Upper lobe of right lung (tissue), 1 donor: ENCODE measurements at regions not wholly inside any gene's neighbourhood (a gene's known extent, or its start where the extent isn't known, plus 50 kb on each side); places are given as distances from the start of the nearest gene placed in this dataset.

Experiments used
- ATAC-seq: fragments of 200-7000 bp; cut with Tn5 transposase; one replicate; pipeline ENCODE4 v1.9.1; 2020; ENCODE audit warnings: mild to moderate bottlenecking, moderate library complexity
- DNase-seq: peaks from one replicate; pipeline ENCODE4 v3.0.0-alpha.2; 2020
- H3K27ac ChIP-seq: fragments of 200-600 bp; one replicate; pipeline ENCODE4 v1.8.0; 2022
- H3K27me3 ChIP-seq: fragments of 200-600 bp; one replicate; pipeline ENCODE4 v1.8.0; 2022; ENCODE audit warnings: mild to moderate bottlenecking
- H3K36me3 ChIP-seq: fragments of 200-600 bp; one replicate; pipeline ENCODE4 v1.8.0; 2022
- H3K4me1 ChIP-seq: fragments of 200-600 bp; one replicate; pipeline ENCODE4 v1.8.0; 2022
- H3K4me3 ChIP-seq: fragments of 200-600 bp; one replicate; pipeline ENCODE4 v1.8.0; 2022; ENCODE audit warnings: mild to moderate bottlenecking
- H3K9me3 ChIP-seq: fragments of 200-600 bp; one replicate; pipeline ENCODE4 v1.8.0; 2022
- CTCF ChIP-seq: fragments of 200-600 bp; IDR thresholded peaks from one replicate; pipeline ENCODE4 v1.8.0; 2022; ENCODE audit warnings: antibody characterized with exemption
- intact Hi-C: fragments of 100-400 bp; cut with DNase I; formaldehyde crosslinking; loops from one replicate; pipeline ENCODE4 v1.11.0; 2022
- donor health status: DM: no; HTN: yes; CAD: no; lungs with severe emphysema.

- TF ChIP-seq CTCF: no peak
- intact Hi-C loops: no loop called here
- H3K27ac ChIP-seq: no peak overlapping the region
Measured at GRCh38 chr13:22482496-22483000, 698.2 kb upstream of the SGCG start.

GRCh38 chr13:22483276-22483675 lies 697.5 kb upstream of the SGCG start:
- Histone ChIP-seq H3K27me3 (no peaks in the 10 kb centered on the region), H3K4me1 (no peaks in the 10 kb centered on the region), H3K9me3 (no peaks in the 10 kb centered on the region), H3K36me3 (no peaks in the 10 kb centered on the region), H3K27ac (no peak overlapping the region), H3K4me3 (no peak overlapping the region)
- intact Hi-C loops: no loop called here
- no peak for TF ChIP-seq CTCF
- ATAC-seq: no peak
- no peak for DNase-seq

More at GRCh38 chr13:22482496-22483000, 698.2 kb upstream of the SGCG start:
- ATAC-seq (no peak), DNase-seq (no peak)
- Histone ChIP-seq H3K4me3 (no peak overlapping the region), H3K9me3 (no peaks in the 10 kb centered on the region), H3K4me1 (no peaks in the 10 kb centered on the region), H3K36me3 (no peaks in the 10 kb centered on the region), H3K27me3 (no peaks in the 10 kb centered on the region)

- ATAC-seq: no peak
- intact Hi-C loops: no loop called here
- no peak for DNase-seq
Measured at GRCh38 chr13:22486490-22486889, 694.3 kb upstream of the SGCG start.

GRCh38 chr13:22487932-22488331 lies 692.8 kb upstream of the SGCG start:
- ATAC-seq: no peak

More at GRCh38 chr13:22486490-22486889, 694.3 kb upstream of the SGCG start:
- Histone ChIP-seq H3K27me3 (no peaks in the 10 kb centered on the region), H3K9me3 (no peaks in the 10 kb centered on the region), H3K4me1 (no peaks in the 10 kb centered on the region), H3K4me3 (no peak overlapping the region), H3K27ac (no peak overlapping the region), H3K36me3 (no peaks in the 10 kb centered on the region)
- TF ChIP-seq CTCF: no peak

GRCh38 chr13:22489771-22490170 lies 691.0 kb upstream of the SGCG start:
- no peak for TF ChIP-seq CTCF
- Histone ChIP-seq H3K4me3 (no peak overlapping the region), H3K27me3 (no peaks in the 10 kb centered on the region), H3K36me3 (no peaks in the 10 kb centered on the region), H3K27ac (no peak overlapping the region), H3K4me1 (no peaks in the 10 kb centered on the region), H3K9me3 (no peaks in the 10 kb centered on the region)
- no peak for DNase-seq
- intact Hi-C loops: no loop called here
- no peak for ATAC-seq

More at GRCh38 chr13:22487932-22488331, 692.8 kb upstream of the SGCG start:
- Histone ChIP-seq H3K27me3 (no peaks in the 10 kb centered on the region), H3K4me3 (no peak overlapping the region), H3K27ac (no peak overlapping the region), H3K9me3 (no peaks in the 10 kb centered on the region), H3K36me3 (no peaks in the 10 kb centered on the region), H3K4me1 (no peaks in the 10 kb centered on the region)
- intact Hi-C loops: no loop called here
- no peak for DNase-seq
- no peak for TF ChIP-seq CTCF

- H3K27ac ChIP-seq: no peak overlapping the region
- no peaks in the 10 kb centered on the region for H3K36me3 ChIP-seq
- no peak overlapping the region for H3K4me3 ChIP-seq
- no peak for ATAC-seq
- no peak for DNase-seq
- H3K4me1 ChIP-seq: no peaks in the 10 kb centered on the region
- intact Hi-C loops: no loop called here
- H3K27me3 ChIP-seq: no peaks in the 10 kb centered on the region
- H3K9me3 ChIP-seq: no peaks in the 10 kb centered on the region
- no peak for TF ChIP-seq CTCF
Measured at GRCh38 chr13:22495819-22496218, 685.0 kb upstream of the SGCG start.
